Breast epithelium (tissue), 4 donors: ENCODE measurements at regions not wholly inside any gene's neighbourhood (a gene's known extent, or its start where the extent isn't known, plus 50 kb on each side); places are given as distances from the start of the nearest gene placed in this dataset.
"Not testable (repeated sequence)": the region's sequence is repeated elsewhere in the genome, so short reads cannot be mapped to it uniquely, and the experiment has no call there.

ENCODE experiments used
- DNase-seq, 2 donors: peaks; one replicate each; pipeline ENCODE4 v3.0.0-alpha.2; 2019; ENCODE audit warnings: low spot score in 2 of 2
- H3K27ac ChIP-seq, 2 donors: fragments of 200-600 bp; sonication (generic) in 1 of 2; one replicate each; pipeline ENCODE4 v1.5.1; 2016 to 2019; ENCODE audit warnings: mild to moderate bottlenecking in 1 of 2
- H3K27me3 ChIP-seq, 2 donors: fragments of 200-600 bp; sonication (generic) in 1 of 2; one replicate each; pipeline versions ENCODE4 v1.5.1 to v1.6.0; 2017 to 2019; ENCODE audit warnings: control low read depth in 1 of 2, mild to moderate bottlenecking in 1 of 2
- H3K36me3 ChIP-seq: fragments of 200-600 bp; one replicate; pipeline ENCODE4 v1.5.1; 2019
- H3K4me1 ChIP-seq, 2 donors: fragments of 200-600 bp; sonication (generic); one replicate each; pipeline ENCODE4 v1.5.1; 2016 to 2019; ENCODE audit warnings: control low read depth in 1 of 2
- H3K4me3 ChIP-seq, 3 donors: fragments of 200-600 bp; sonication (generic); 1 replicate in 2 of 3; 2 replicates in 1 of 3; pipeline ENCODE4 v1.5.1; 2016 to 2019; ENCODE audit warnings: mild to moderate bottlenecking in 3 of 3, moderate library complexity in 2 of 3
- H3K9me3 ChIP-seq, 2 donors: fragments of 200-600 bp; sonication (generic) in 1 of 2; one replicate each; pipeline ENCODE4 v1.5.1; 2016 to 2019; ENCODE audit warnings: control low read depth in 1 of 2
- CTCF ChIP-seq, 3 donors: fragments of 450-650 bp; IDR thresholded peaks; one replicate each; pipeline ENCODE4 v1.5.1; 2016 to 2017; ENCODE audit warnings: antibody characterized with exemption in 3 of 3, mild to moderate bottlenecking in 3 of 3, moderate library complexity in 3 of 3
- POLR2A ChIP-seq: fragments of 450-650 bp; IDR thresholded peaks from one replicate; pipeline ENCODE4 v1.6.1; 2016; ENCODE audit warnings: antibody characterized with exemption, mild to moderate bottlenecking, moderate library complexity
- POLR2AphosphoS5 ChIP-seq, 3 donors: sonication (generic); formaldehyde crosslinking; IDR thresholded peaks; one replicate each; pipeline ENCODE4 v1.6.1; 2017; ENCODE audit warnings: antibody characterized with exemption in 3 of 3
- intact Hi-C: fragments of 100-400 bp; cut with DNase I; formaldehyde crosslinking; loops from one replicate; pipeline ENCODE4 v1.15.1; 2023; ENCODE audit warnings: low total_unique reads

GRCh38 chr5:143976055-143976454 lies 164.1 kb downstream of the HMHB1 start:
- H3K36me3 ChIP-seq, result no peaks in the 10 kb centered on the region
- no peaks in the 10 kb centered on the region for H3K9me3 ChIP-seq
- TF ChIP-seq POLR2AphosphoS5 (IDR thresholded peaks at IDR 0.05) (no peak), POLR2A (no peak), CTCF (IDR thresholded peaks at IDR 0.05) (no peak)
- H3K27ac ChIP-seq, result no peak overlapping the region
- intact Hi-C loops, result no loop called here
- H3K27me3 ChIP-seq, result no peaks in the 10 kb centered on the region
- no peaks in the 10 kb centered on the region for H3K4me1 ChIP-seq
- no peak for DNase-seq
- no peak overlapping the region for H3K4me3 ChIP-seq

GRCh38 chr5:143977891-143978461 lies 166.0 kb downstream of the HMHB1 start:
- no peak overlapping the region for H3K4me3 ChIP-seq
- no peak overlapping the region for H3K27ac ChIP-seq
- intact Hi-C loops, result no loop called here
- no peaks in the 10 kb centered on the region for H3K4me1 ChIP-seq
- no peaks in the 10 kb centered on the region for H3K27me3 ChIP-seq
- DNase-seq, result no peak
- no peaks in the 10 kb centered on the region for H3K9me3 ChIP-seq
- H3K36me3 ChIP-seq, result no peaks in the 10 kb centered on the region
- TF ChIP-seq POLR2A, result no peak
- no peak for TF ChIP-seq POLR2AphosphoS5 (IDR thresholded peaks at IDR 0.05)
- no peak for TF ChIP-seq CTCF (IDR thresholded peaks at IDR 0.05)

- H3K27ac ChIP-seq, result no peak overlapping the region
- H3K27me3 ChIP-seq, result no peaks in the 10 kb centered on the region
- H3K36me3 ChIP-seq, result no peaks in the 10 kb centered on the region
- intact Hi-C loops, result no loop called here
- TF ChIP-seq POLR2A, result no peak
- no peak for TF ChIP-seq POLR2AphosphoS5 (IDR thresholded peaks at IDR 0.05)
- TF ChIP-seq CTCF (IDR thresholded peaks at IDR 0.05), result no peak
- DNase-seq, result no peak
- H3K9me3 ChIP-seq, result no peaks in the 10 kb centered on the region
- no peak overlapping the region for H3K4me3 ChIP-seq
- H3K4me1 ChIP-seq, result no peaks in the 10 kb centered on the region
These were observed 167.2 kb downstream of the HMHB1 start for GRCh38 chr5:143979044-143979690.

- H3K4me3 ChIP-seq, result no peak overlapping the region
- no peaks in the 10 kb centered on the region for H3K9me3 ChIP-seq
- no peak overlapping the region for H3K27ac ChIP-seq
- no peaks in the 10 kb centered on the region for H3K36me3 ChIP-seq
- H3K4me1 ChIP-seq, result no peaks in the 10 kb centered on the region
- TF ChIP-seq CTCF (IDR thresholded peaks at IDR 0.05) (no peak), POLR2A (no peak), POLR2AphosphoS5 (IDR thresholded peaks at IDR 0.05) (no peak)
- no peak for DNase-seq
- H3K27me3 ChIP-seq, result no peaks in the 10 kb centered on the region
- intact Hi-C loops, result no loop called here
These were observed 168.5 kb downstream of the HMHB1 start for GRCh38 chr5:143980506-143980905.

GRCh38 chr5:143982957-143983356 lies 171.0 kb downstream of the HMHB1 start:
- H3K4me1 ChIP-seq, H3K27ac ChIP-seq, intact Hi-C loops, H3K4me3 ChIP-seq, H3K36me3 ChIP-seq, H3K27me3 ChIP-seq, DNase-seq, H3K9me3 ChIP-seq: not testable (repeated sequence)
